ENCODE measurements at regions not wholly inside any gene's neighbourhood (a gene's known extent, or its start where the extent isn't known, plus 50 kb on each side); places are given as distances from the start of the nearest gene placed in this dataset.

- no peak for DNase-seq (ENCODE audit: low read depth in 4 of 4, low spot score in 1 of 4)
Measured at GRCh38 chr9:108681851-108682590, 173.8 kb downstream of the ACTL7B start.

GRCh38 chr9:108680946-108681345, 174.8 kb downstream of the ACTL7B start:
- DNase-seq (ENCODE audit: low read depth in 4 of 4, low spot score in 1 of 4), result no peak

- no peak for DNase-seq (ENCODE audit: low read depth in 4 of 4, low spot score in 1 of 4)
Measured at GRCh38 chr9:108677776-108678175, 178.0 kb downstream of the ACTL7B start.

- no peak for DNase-seq (ENCODE audit: low read depth in 4 of 4, low spot score in 1 of 4)
Measured at GRCh38 chr9:108676355-108676754, 179.4 kb downstream of the ACTL7B start.

- no peak for DNase-seq (ENCODE audit: low read depth in 4 of 4, low spot score in 1 of 4)
Measured at GRCh38 chr9:108675708-108676107, 180.1 kb downstream of the ACTL7B start.

GRCh38 chr9:108674766-108675530, 180.8 kb downstream of the ACTL7B start:
- no peak for DNase-seq (ENCODE audit: low read depth in 4 of 4, low spot score in 1 of 4)

- no peak for DNase-seq (ENCODE audit: low read depth in 4 of 4, low spot score in 1 of 4)
Measured at GRCh38 chr9:108673386-108673785, 182.4 kb downstream of the ACTL7B start.

GRCh38 chr9:108672475-108673190, 183.2 kb downstream of the ACTL7B start:
- DNase-seq (ENCODE audit: low read depth in 4 of 4, low spot score in 1 of 4), result no peak

GRCh38 chr9:108671794-108672193, 184.0 kb downstream of the ACTL7B start:
- no peak for DNase-seq (ENCODE audit: low read depth in 4 of 4, low spot score in 1 of 4)

GRCh38 chr9:108671176-108671575, 184.6 kb downstream of the ACTL7B start:
- no peak for DNase-seq (ENCODE audit: low read depth in 4 of 4, low spot score in 1 of 4)

GRCh38 chr9:108668938-108669335, 186.8 kb downstream of the ACTL7B start:
- no peak for DNase-seq (ENCODE audit: low read depth in 4 of 4, low spot score in 1 of 4)

- DNase-seq (ENCODE audit: low read depth in 4 of 4, low spot score in 1 of 4), result no peak
Measured at GRCh38 chr9:108668191-108668937, 187.4 kb downstream of the ACTL7B start.

- DNase-seq (ENCODE audit: low read depth in 4 of 4, low spot score in 1 of 4), result no peak
Measured at GRCh38 chr9:108666240-108666784, 189.5 kb downstream of the ACTL7B start.

GRCh38 chr9:108665521-108666239, 190.1 kb downstream of the ACTL7B start:
- DNase-seq (ENCODE audit: low read depth in 4 of 4, low spot score in 1 of 4), result no peak

- no peak for DNase-seq (ENCODE audit: low read depth in 4 of 4, low spot score in 1 of 4)
Measured at GRCh38 chr9:108664309-108665255, 191.2 kb downstream of the ACTL7B start.

- DNase-seq (ENCODE audit: low read depth in 4 of 4, low spot score in 1 of 4), result no peak
Measured at GRCh38 chr9:108663422-108663821, 192.4 kb downstream of the ACTL7B start.

- no peak for DNase-seq (ENCODE audit: low read depth in 4 of 4, low spot score in 1 of 4)
Measured at GRCh38 chr9:108662956-108663355, 192.8 kb downstream of the ACTL7B start.

- no peak for DNase-seq (ENCODE audit: low read depth in 4 of 4, low spot score in 1 of 4)
Measured at GRCh38 chr9:108662091-108662875, 193.5 kb downstream of the ACTL7B start.

All from stimulated activated CD4-positive, alpha-beta T cell treated with anti-CD3 and anti-CD28 coated beads, Interleukin-1b, Interleukin-23, amount 100 ng/mL, for 24 hours (primary cell).